ENCODE measurements at regions not wholly inside any gene's neighbourhood (a gene's known extent, or its start where the extent isn't known, plus 50 kb on each side); places are given as distances from the start of the nearest gene placed in this dataset.

GRCh38 chr14:62084020-62084419 lies 321.8 kb downstream of the SNAPC1 start:
- no peak for TF ChIP-seq TARDBP (IDR thresholded peaks at IDR 0.05)
- no peak for TF ChIP-seq NFRKB (IDR thresholded peaks at IDR 0.05)
- no peak for TF ChIP-seq SUZ12 (IDR thresholded peaks at IDR 0.05)
- no peak for TF ChIP-seq BHLHE40 (IDR thresholded peaks at IDR 0.05; ENCODE audit: borderline replicate concordance)
- no peak for TF ChIP-seq LEF1 (IDR thresholded peaks at IDR 0.05; ENCODE audit: borderline replicate concordance)
- TF ChIP-seq FOXA1 (IDR thresholded peaks at IDR 0.05), result no peak
- no peak for TF ChIP-seq ELF4 (IDR thresholded peaks at IDR 0.05)
- no peak for TF ChIP-seq SP1 (IDR thresholded peaks at IDR 0.05)
- no peak for TF ChIP-seq PKNOX1 (IDR thresholded peaks at IDR 0.05)
- TF ChIP-seq FOXM1 (IDR thresholded peaks at IDR 0.05; ENCODE audit: borderline replicate concordance), result no peak
- TF ChIP-seq HDGF (IDR thresholded peaks at IDR 0.05; ENCODE audit: borderline replicate concordance), result no peak
- TF ChIP-seq FOXK2 (IDR thresholded peaks at IDR 0.05), result no peak
- TF ChIP-seq CTBP1 (IDR thresholded peaks at IDR 0.05; ENCODE audit: borderline replicate concordance), result no peak

All from HEK293T (cell line).